Retinal pigment epithelial cell (primary cell): ENCODE measurements at regions not wholly inside any gene's neighbourhood (a gene's known extent, or its start where the extent isn't known, plus 50 kb on each side); places are given as distances from the start of the nearest gene placed in this dataset.

Experiments used
- DNase-seq: peaks from one replicate; pipeline ENCODE4 v3.0.0-alpha.2; 2010; ENCODE audit warnings: low read depth
- H3K4me3 ChIP-seq: 2 replicates; pipeline ENCODE4 v1.5.1; 2011; ENCODE audit warnings: mild to moderate bottlenecking, low read length, control low read depth, moderate library complexity
- CTCF ChIP-seq: conservative IDR thresholded peaks from 2 replicates; pipeline ENCODE4 v1.5.1; 2011; ENCODE audit warnings: low read depth, low read length, control low read depth, inconsistent platforms

GRCh38 chr3:181941250-181941649, 229.5 kb downstream of the SOX2 start:
- TF ChIP-seq CTCF: no peak
- DNase-seq: no peak
- no peak overlapping the region for H3K4me3 ChIP-seq

GRCh38 chr3:181943285-181943684, 231.6 kb downstream of the SOX2 start:
- H3K4me3 ChIP-seq: no peak overlapping the region
- no peak for TF ChIP-seq CTCF
- DNase-seq: no peak

- no peak for TF ChIP-seq CTCF
- H3K4me3 ChIP-seq: no peak overlapping the region
- no peak for DNase-seq
These were observed 235.9 kb downstream of the SOX2 start for GRCh38 chr3:181947606-181948005.

- H3K4me3 ChIP-seq: no peak overlapping the region
- TF ChIP-seq CTCF: peak; percentile 55
- no peak for DNase-seq
These were observed 236.6 kb downstream of the SOX2 start for GRCh38 chr3:181948286-181948685.

- DNase-seq: no peak
- TF ChIP-seq CTCF: no peak
- H3K4me3 ChIP-seq: no peak overlapping the region
These were observed 240.5 kb downstream of the SOX2 start for GRCh38 chr3:181952221-181952620.

- no peak for TF ChIP-seq CTCF
- H3K4me3 ChIP-seq: no peak overlapping the region
- DNase-seq: no peak
These were observed 241.2 kb downstream of the SOX2 start for GRCh38 chr3:181952929-181953328.

GRCh38 chr3:181955566-181955965, 243.8 kb downstream of the SOX2 start:
- DNase-seq: no peak
- no peak for TF ChIP-seq CTCF
- no peak overlapping the region for H3K4me3 ChIP-seq
